GM10266 (cell line): ENCODE measurements at regions not wholly inside any gene's neighbourhood (a gene's known extent, or its start where the extent isn't known, plus 50 kb on each side); places are given as distances from the start of the nearest gene placed in this dataset.
"Not testable (repeated sequence)": the region's sequence is repeated elsewhere in the genome, so short reads cannot be mapped to it uniquely, and the experiment has no call there.

Experiments
- DNase-seq: peaks from one replicate; pipeline ENCODE4 v3.0.0; 2012; ENCODE audit errors: extremely low spot score
- CTCF ChIP-seq: IDR thresholded peaks from 2 replicates; pipeline ENCODE4 v1.5.1; 2012; ENCODE audit warnings: mild to moderate bottlenecking, low read depth; ENCODE audit not compliant: control insufficient read depth, insufficient read depth; ENCODE audit errors: missing control alignments

GRCh38 chr12:126443977-126444376 lies 1378.7 kb downstream of the AACS start:
- no peak for TF ChIP-seq CTCF
- no peak for DNase-seq

GRCh38 chr12:126447346-126447745 lies 1382.1 kb downstream of the AACS start:
- no peak for DNase-seq
- TF ChIP-seq CTCF, result no peak

GRCh38 chr12:126451809-126452208 lies 1386.6 kb downstream of the AACS start:
- no peak for TF ChIP-seq CTCF

GRCh38 chr12:126452686-126453085 lies 1387.5 kb downstream of the AACS start:
- DNase-seq, result not testable (repeated sequence)

More at GRCh38 chr12:126451809-126452208, 1386.6 kb downstream of the AACS start:
- no peak for DNase-seq

- no peak for TF ChIP-seq CTCF
- DNase-seq, result no peak
Measured at GRCh38 chr12:126454581-126454980, 1389.3 kb downstream of the AACS start.

- no peak for TF ChIP-seq CTCF
- no peak for DNase-seq
Measured at GRCh38 chr12:126457776-126458175, 1392.5 kb downstream of the AACS start.

- no peak for TF ChIP-seq CTCF
- DNase-seq, result no peak
Measured at GRCh38 chr12:126464153-126464552, 1398.9 kb downstream of the AACS start.

- no peak for TF ChIP-seq CTCF
- DNase-seq, result no peak
Measured at GRCh38 chr12:126469211-126469610, 1404.0 kb downstream of the AACS start.
